HEK293T (cell line): ENCODE measurements at regions not wholly inside any gene's neighbourhood (a gene's known extent, or its start where the extent isn't known, plus 50 kb on each side); places are given as distances from the start of the nearest gene placed in this dataset.

Experiments used
- BHLHE40 ChIP-seq: fragments of 450-650 bp; IDR thresholded peaks from 2 replicates; pipeline ENCODE4 v1.6.1; 2016; ENCODE audit warnings: mild to moderate bottlenecking, moderate library complexity, borderline replicate concordance
- ELF4 ChIP-seq: fragments of 450-650 bp; IDR thresholded peaks from 2 replicates; pipeline ENCODE4 v1.6.1; 2017; ENCODE audit warnings: antibody characterized with exemption
- FOXA1 ChIP-seq: fragments of 450-650 bp; IDR thresholded peaks from 2 replicates; pipeline ENCODE4 v1.6.1; 2016; ENCODE audit warnings: mild to moderate bottlenecking
- FOXK2 ChIP-seq: fragments of 450-650 bp; IDR thresholded peaks from 2 replicates; pipeline ENCODE4 v1.6.1; 2016; ENCODE audit warnings: mild to moderate bottlenecking
- FOXM1 ChIP-seq: fragments of 450-650 bp; IDR thresholded peaks from 2 replicates; pipeline ENCODE4 v1.6.1; 2017; ENCODE audit warnings: mild to moderate bottlenecking, borderline replicate concordance
- NFRKB ChIP-seq: fragments of 450-650 bp; IDR thresholded peaks from 2 replicates; pipeline ENCODE4 v1.6.1; 2016; ENCODE audit warnings: mild to moderate bottlenecking, moderate library complexity
- SP1 ChIP-seq: fragments of 450-650 bp; IDR thresholded peaks from 2 replicates; pipeline ENCODE4 v1.6.1; 2017
- TARDBP ChIP-seq: fragments of 450-650 bp; IDR thresholded peaks from 2 replicates; pipeline ENCODE4 v1.6.1; 2016
- ZNF384 ChIP-seq: fragments of 450-650 bp; IDR thresholded peaks from 2 replicates; pipeline ENCODE4 v1.6.1; 2016

- no peak for TF ChIP-seq ELF4
- no peak for TF ChIP-seq FOXA1
- no peak for TF ChIP-seq TARDBP
- no peak for TF ChIP-seq BHLHE40
- no peak for TF ChIP-seq FOXM1
- TF ChIP-seq ZNF384, result no peak
- no peak for TF ChIP-seq FOXK2
- no peak for TF ChIP-seq SP1
- TF ChIP-seq NFRKB, result no peak
These were observed 294.4 kb upstream of the CHAC2 start for GRCh38 chr2:53473236-53473635.
